GM12892 (cell line): ENCODE measurements at regions not wholly inside any gene's neighbourhood (a gene's known extent, or its start where the extent isn't known, plus 50 kb on each side); places are given as distances from the start of the nearest gene placed in this dataset.

ENCODE experiments used
- DNase-seq: peaks from one replicate; pipeline ENCODE4 v3.0.0; 2011; ENCODE audit not compliant: insufficient read length
- FAIRE-seq: peaks from 2 replicates; lab custom pipeline; 2011; peaks lifted over from hg19 to GRCh38; lab: Jason Lieb, UNC
- POLR2A ChIP-seq: IDR thresholded peaks from 2 replicates; pipeline ENCODE4 v1.6.1; 2011; ENCODE audit warnings: low read depth, low read length, control low read depth
- POLR2AphosphoS5 ChIP-seq: IDR thresholded peaks from 2 replicates; pipeline ENCODE4 v1.6.1; 2011; ENCODE audit warnings: low read depth, low read length, control low read depth
- TAF1 ChIP-seq: IDR thresholded peaks from 2 replicates; pipeline ENCODE4 v1.6.1; 2011; ENCODE audit warnings: low read depth, mild to moderate bottlenecking, control low read depth, low read length, borderline replicate concordance

- FAIRE-seq: no peak
- no peak for TF ChIP-seq TAF1
- TF ChIP-seq POLR2AphosphoS5: no peak
- TF ChIP-seq POLR2A: no peak
- DNase-seq: no peak
Measured at GRCh38 chr20:40913224-40914185, 115.1 kb upstream of the TOP1 start.

GRCh38 chr20:40915756-40916155, 112.9 kb upstream of the TOP1 start:
- FAIRE-seq (no peak), DNase-seq (no peak)
- TF ChIP-seq POLR2A (no peak), POLR2AphosphoS5 (no peak), TAF1 (no peak)

- DNase-seq (no peak), FAIRE-seq (no peak)
- no peak for TF ChIP-seq TAF1
- no peak for TF ChIP-seq POLR2AphosphoS5
- TF ChIP-seq POLR2A: no peak
Measured at GRCh38 chr20:40916276-40916675, 112.3 kb upstream of the TOP1 start.

GRCh38 chr20:40920291-40920690, 108.3 kb upstream of the TOP1 start:
- TF ChIP-seq POLR2AphosphoS5 (no peak), POLR2A (no peak), TAF1 (no peak)
- DNase-seq (no peak), FAIRE-seq (peak; percentile 42)

- DNase-seq (no peak), FAIRE-seq (peak; percentile 75)
- TF ChIP-seq TAF1 (no peak), POLR2A (no peak), POLR2AphosphoS5 (no peak)
Measured at GRCh38 chr20:40922865-40923264, 105.8 kb upstream of the TOP1 start.

- no peak for DNase-seq
- TF ChIP-seq TAF1 (no peak), POLR2AphosphoS5 (no peak), POLR2A (no peak)
- no peak for FAIRE-seq
Measured at GRCh38 chr20:40925829-40926510, 102.7 kb upstream of the TOP1 start.

GRCh38 chr20:40926928-40927327, 101.7 kb upstream of the TOP1 start:
- TF ChIP-seq TAF1 (no peak), POLR2AphosphoS5 (no peak), POLR2A (no peak)
- DNase-seq (no peak), FAIRE-seq (no peak)

- FAIRE-seq (peak; percentile 62), DNase-seq (no peak)
- TF ChIP-seq POLR2A (no peak), TAF1 (no peak)
Measured at GRCh38 chr20:40930561-40930960, 98.1 kb upstream of the TOP1 start.

GRCh38 chr20:40931410-40932044, 97.1 kb upstream of the TOP1 start:
- FAIRE-seq: peak; percentile 51
- no peak for TF ChIP-seq POLR2AphosphoS5
- no peak for TF ChIP-seq TAF1
- no peak for TF ChIP-seq POLR2A
- no peak for DNase-seq

- FAIRE-seq (no peak), DNase-seq (no peak)
- TF ChIP-seq POLR2A (no peak), TAF1 (no peak), POLR2AphosphoS5 (no peak)
Measured at GRCh38 chr20:40932436-40932835, 96.2 kb upstream of the TOP1 start.

- DNase-seq (no peak), FAIRE-seq (peak; percentile 40)
- no peak for TF ChIP-seq POLR2A
- no peak for TF ChIP-seq POLR2AphosphoS5
- no peak for TF ChIP-seq TAF1
Measured at GRCh38 chr20:40933758-40934157, 94.9 kb upstream of the TOP1 start.
